ENCODE measurements at regions not wholly inside any gene's neighbourhood (a gene's known extent, or its start where the extent isn't known, plus 50 kb on each side); places are given as distances from the start of the nearest gene placed in this dataset.

DNA sequence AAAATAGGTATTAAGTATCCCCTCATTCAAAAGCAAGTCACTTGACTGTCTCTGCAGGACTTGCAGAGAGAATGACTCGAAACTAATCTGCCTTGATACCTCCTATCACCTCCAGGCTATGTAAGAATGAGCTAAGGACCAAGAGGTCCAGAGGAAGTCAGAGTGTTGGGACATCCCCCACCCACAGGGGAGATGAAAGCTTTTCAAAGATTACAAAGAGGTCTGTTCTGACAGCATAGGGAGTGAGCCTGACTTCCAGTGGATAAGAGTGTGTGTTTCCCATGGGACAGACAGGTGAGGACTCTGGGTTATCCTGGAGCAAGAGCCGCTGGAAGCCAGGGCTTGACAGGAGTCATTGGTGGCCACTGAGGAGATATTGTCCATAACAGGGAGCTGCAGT lies 85.0 kb upstream of the TACR1 start:
- in situ Hi-C loops (cut with MboI) (no loop called here), intact Hi-C loops (cut with micrococcal nuclease) (no loop called here)
- ChIA-PET CTCF (ENCODE audit: low intra/inter-chr PET ratio) (no interaction called here), POLR2A (interaction anchor here (0.9 kb wide), 1 partner anchor 15 kb away, joined by 3 read pairs; no protein-coding TSS in a partner anchor)
- Histone ChIP-seq H3K4me3 (no peak overlapping the region), H3K36me3 (ENCODE audit: control insufficient read depth, insufficient read depth, low read length) (no peaks in the 10 kb centered on the region), H3K4me1 (replicated peaks in 1 of 2; ENCODE audit: control insufficient read depth in 2 of 2, insufficient read depth in 2 of 2, low read length in 2 of 2) (no peaks in the 10 kb centered on the region), H3K79me2 (ENCODE audit: control insufficient read depth, insufficient read depth, low read length) (no peaks in the 10 kb centered on the region), H3K4me2 (ENCODE audit: insufficient read depth, low read length) (no peak overlapping the region), H3K9ac (ENCODE audit: insufficient read depth in 1 of 2, low read depth in 2 of 2, low read length in 2 of 2) (no peak overlapping the region), H3K27ac (ENCODE audit: extremely low read depth, low read depth, low read length) (no peak overlapping the region), H3K9me1 (ENCODE audit: control insufficient read depth, insufficient read depth, low read length) (no peaks in the 10 kb centered on the region), H4K20me1 (replicated peaks; ENCODE audit: control insufficient read depth, insufficient read depth, low read length) (no peaks in the 10 kb centered on the region), H3K9me3 (replicated peaks; ENCODE audit: control insufficient read depth, insufficient read depth, low read depth, low read length) (no peaks in the 10 kb centered on the region), H2AFZ (ENCODE audit: low read depth, low read length) (no peak overlapping the region), H3K27me3 (ENCODE audit: control insufficient read depth in 2 of 2, insufficient read depth in 2 of 2, low read length in 2 of 2) (no peaks in the 10 kb centered on the region; a peak in 1 of 5 replicates)
- ATAC-seq, result no peak
- no peak for FAIRE-seq
- BruUV-seq (replicated peaks), result no TSS peak
- DNase-seq (ENCODE audit: extremely low read depth in 1 of 4, low spot score in 3 of 4), result no peak
- 0% methylated on average over 2 of the region's 2 CpGs for WGBS (ENCODE audit: insufficient coverage, low coverage, missing lambda C conversion rate)
- TF ChIP-seq TSC22D4 (tag; IDR thresholded peaks at IDR 0.05) (no peak), ETV5 (CRISPR knock-in tag; IDR thresholded peaks at IDR 0.05; ENCODE audit: low read depth) (no peak), CSDE1 (IDR thresholded peaks at IDR 0.05) (no peak), TCF7 (IDR thresholded peaks at IDR 0.05; ENCODE audit: borderline replicate concordance) (no peak), SLC30A9 (CRISPR knock-in tag; IDR thresholded peaks at IDR 0.05) (no peak), PTBP1 (IDR thresholded peaks at IDR 0.05; ENCODE audit: low read depth, low read length) (no peak), ATF7 (IDR thresholded peaks at IDR 0.05) (no peak), ZNF12 (CRISPR knock-in tag; IDR thresholded peaks at IDR 0.05) (no peak), SUPT5H (IDR thresholded peaks at IDR 0.05) (no peak), ETV1 (tag; conservative IDR thresholded peaks at IDR 0.05; ENCODE audit: low read depth) (no peak), GTF2F1 (IDR thresholded peaks at IDR 0.05; ENCODE audit: low read depth, low read length) (no peak), POLR2AphosphoS5 (IDR thresholded peaks at IDR 0.05; ENCODE audit: control insufficient read depth, insufficient read depth, low read depth, low read length) (no peak), ZNF311 (CRISPR knock-in tag; IDR thresholded peaks at IDR 0.05) (no peak)
- TF ChIP-seq, protein P1, sequence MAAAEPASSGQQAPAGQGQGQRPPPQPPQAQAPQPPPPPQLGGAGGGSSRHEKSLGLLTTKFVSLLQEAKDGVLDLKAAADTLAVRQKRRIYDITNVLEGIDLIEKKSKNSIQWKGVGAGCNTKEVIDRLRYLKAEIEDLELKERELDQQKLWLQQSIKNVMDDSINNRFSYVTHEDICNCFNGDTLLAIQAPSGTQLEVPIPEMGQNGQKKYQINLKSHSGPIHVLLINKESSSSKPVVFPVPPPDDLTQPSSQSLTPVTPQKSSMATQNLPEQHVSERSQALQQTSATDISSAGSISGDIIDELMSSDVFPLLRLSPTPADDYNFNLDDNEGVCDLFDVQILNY (CRISPR knock-in tag; IDR thresholded peaks at IDR 0.05), result no peak
- TF ChIP-seq, protein P2, sequence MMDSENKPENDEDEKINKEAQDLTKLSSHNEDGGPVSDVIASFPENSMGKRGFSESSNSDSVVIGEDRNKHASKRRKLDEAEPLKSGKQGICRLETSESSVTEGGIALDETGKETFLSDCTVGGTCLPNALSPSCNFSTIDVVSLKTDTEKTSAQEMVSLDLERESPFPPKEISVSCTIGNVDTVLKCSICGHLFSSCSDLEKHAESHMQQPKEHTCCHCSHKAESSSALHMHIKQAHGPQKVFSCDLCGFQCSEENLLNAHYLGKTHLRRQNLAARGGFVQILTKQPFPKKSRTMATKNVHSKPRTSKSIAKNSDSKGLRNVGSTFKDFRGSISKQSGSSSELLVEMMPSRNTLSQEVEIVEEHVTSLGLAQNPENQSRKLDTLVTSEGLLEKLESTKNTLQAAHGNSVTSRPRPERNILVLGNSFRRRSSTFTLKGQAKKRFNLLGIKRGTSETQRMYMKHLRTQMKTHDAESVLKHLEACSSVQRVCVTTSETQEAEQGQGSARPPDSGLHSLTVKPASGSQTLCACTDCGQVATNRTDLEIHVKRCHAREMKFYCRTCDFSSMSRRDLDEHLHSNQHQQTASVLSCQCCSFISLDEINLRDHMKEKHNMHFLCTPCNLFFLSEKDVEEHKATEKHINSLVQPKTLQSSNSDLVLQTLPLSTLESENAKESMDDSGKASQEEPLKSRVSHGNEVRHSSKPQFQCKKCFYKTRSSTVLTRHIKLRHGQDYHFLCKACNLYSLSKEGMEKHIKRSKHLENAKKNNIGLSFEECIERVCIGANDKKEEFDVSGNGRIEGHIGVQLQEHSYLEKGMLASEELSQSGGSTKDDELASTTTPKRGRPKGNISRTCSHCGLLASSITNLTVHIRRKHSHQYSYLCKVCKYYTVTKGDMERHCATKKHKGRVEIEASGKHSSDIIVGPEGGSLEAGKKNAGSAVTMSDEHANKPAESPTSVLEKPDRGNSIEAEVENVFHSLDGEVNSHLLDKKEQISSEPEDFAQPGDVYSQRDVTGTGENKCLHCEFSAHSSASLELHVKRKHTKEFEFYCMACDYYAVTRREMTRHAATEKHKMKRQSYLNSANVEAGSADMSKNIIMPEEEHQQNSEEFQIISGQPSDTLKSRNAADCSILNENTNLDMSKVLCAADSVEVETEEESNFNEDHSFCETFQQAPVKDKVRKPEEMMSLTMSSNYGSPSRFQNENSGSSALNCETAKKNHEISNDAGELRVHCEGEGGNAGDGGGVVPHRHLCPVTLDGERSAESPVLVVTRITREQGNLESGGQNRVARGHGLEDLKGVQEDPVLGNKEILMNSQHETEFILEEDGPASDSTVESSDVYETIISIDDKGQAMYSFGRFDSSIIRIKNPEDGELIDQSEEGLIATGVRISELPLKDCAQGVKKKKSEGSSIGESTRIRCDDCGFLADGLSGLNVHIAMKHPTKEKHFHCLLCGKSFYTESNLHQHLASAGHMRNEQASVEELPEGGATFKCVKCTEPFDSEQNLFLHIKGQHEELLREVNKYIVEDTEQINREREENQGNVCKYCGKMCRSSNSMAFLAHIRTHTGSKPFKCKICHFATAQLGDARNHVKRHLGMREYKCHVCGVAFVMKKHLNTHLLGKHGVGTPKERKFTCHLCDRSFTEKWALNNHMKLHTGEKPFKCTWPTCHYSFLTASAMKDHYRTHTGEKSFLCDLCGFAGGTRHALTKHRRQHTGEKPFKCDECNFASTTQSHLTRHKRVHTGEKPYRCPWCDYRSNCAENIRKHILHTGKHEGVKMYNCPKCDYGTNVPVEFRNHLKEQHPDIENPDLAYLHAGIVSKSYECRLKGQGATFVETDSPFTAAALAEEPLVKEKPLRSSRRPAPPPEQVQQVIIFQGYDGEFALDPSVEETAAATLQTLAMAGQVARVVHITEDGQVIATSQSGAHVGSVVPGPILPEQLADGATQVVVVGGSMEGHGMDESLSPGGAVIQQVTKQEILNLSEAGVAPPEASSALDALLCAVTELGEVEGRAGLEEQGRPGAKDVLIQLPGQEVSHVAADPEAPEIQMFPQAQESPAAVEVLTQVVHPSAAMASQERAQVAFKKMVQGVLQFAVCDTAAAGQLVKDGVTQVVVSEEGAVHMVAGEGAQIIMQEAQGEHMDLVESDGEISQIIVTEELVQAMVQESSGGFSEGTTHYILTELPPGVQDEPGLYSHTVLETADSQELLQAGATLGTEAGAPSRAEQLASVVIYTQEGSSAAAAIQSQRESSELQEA (IDR thresholded peaks at IDR 0.05; ENCODE audit: low read depth), result no peak
- TF ChIP-seq, protein P3, sequence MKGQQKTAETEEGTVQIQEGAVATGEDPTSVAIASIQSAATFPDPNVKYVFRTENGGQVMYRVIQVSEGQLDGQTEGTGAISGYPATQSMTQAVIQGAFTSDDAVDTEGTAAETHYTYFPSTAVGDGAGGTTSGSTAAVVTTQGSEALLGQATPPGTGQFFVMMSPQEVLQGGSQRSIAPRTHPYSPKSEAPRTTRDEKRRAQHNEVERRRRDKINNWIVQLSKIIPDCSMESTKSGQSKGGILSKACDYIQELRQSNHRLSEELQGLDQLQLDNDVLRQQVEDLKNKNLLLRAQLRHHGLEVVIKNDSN (CRISPR knock-in tag; IDR thresholded peaks at IDR 0.05), result no peak

Measured in K562 (cell line).